Neural cell (in vitro differentiated cells): ENCODE measurements at regions not wholly inside any gene's neighbourhood (a gene's known extent, or its start where the extent isn't known, plus 50 kb on each side); places are given as distances from the start of the nearest gene placed in this dataset.

Experiments
- H2AFZ ChIP-seq: fragments of 200-600, 300-800 bp; sonication (generic), shearing (Covaris generic); 2 replicates; pipeline ENCODE4 v1.6.0; 2014; ENCODE audit warnings: low read depth, mild to moderate bottlenecking, antibody characterized with exemption, low read length, moderate library complexity
- H3F3A ChIP-seq: fragments of 200-600 bp; shearing (Covaris generic); 2 replicates; pipeline ENCODE4 v1.6.1; 2016; ENCODE audit warnings: mild to moderate bottlenecking, moderate library complexity, mixed read lengths, antibody characterized with exemption, low read length; ENCODE audit not compliant: insufficient read depth, poor library complexity, severe bottlenecking
- H3K27ac ChIP-seq: fragments of 200-600, 300-800 bp; sonication (generic), shearing (Covaris generic); 2 replicates; pipeline ENCODE4 v1.5.1; 2014; ENCODE audit warnings: mild to moderate bottlenecking, low read length, moderate library complexity
- H3K27me3 ChIP-seq: fragments of 300-800, 200-600 bp; sonication (generic), shearing (Covaris generic); 2 replicates; pipeline ENCODE4 v1.6.0; 2014; ENCODE audit warnings: mild to moderate bottlenecking, low read depth, low read length, moderate library complexity; ENCODE audit not compliant: insufficient read depth
- H3K36me3 ChIP-seq: fragments of 300-800, 200-600 bp; sonication (generic), shearing (Covaris generic); 2 replicates; pipeline ENCODE4 v1.5.1; 2014; ENCODE audit warnings: mild to moderate bottlenecking, antibody characterized with exemption, low read length, moderate library complexity; ENCODE audit not compliant: insufficient read depth
- H3K4me2 ChIP-seq: fragments of 300-800, 200-600 bp; sonication (generic), shearing (Covaris generic); 2 replicates; pipeline ENCODE4 v1.6.0; 2014; ENCODE audit warnings: mild to moderate bottlenecking, low read length
- H3K4me3 ChIP-seq: fragments of 300-800, 200-600 bp; sonication (generic), shearing (Covaris generic); 2 replicates; pipeline ENCODE4 v1.5.1; 2014; ENCODE audit warnings: mild to moderate bottlenecking, low read length, moderate library complexity
- H3K79me2 ChIP-seq: fragments of 200-600 bp; shearing (Covaris generic); replicated peaks from 2 replicates; pipeline ENCODE4 v1.6.0; 2014; ENCODE audit warnings: mild to moderate bottlenecking, low read length, moderate library complexity; ENCODE audit not compliant: insufficient read depth
- H3K9ac ChIP-seq: fragments of 300-800, 200-600 bp; sonication (generic), shearing (Covaris generic); 2 replicates; pipeline ENCODE4 v1.6.1; 2016; ENCODE audit warnings: mild to moderate bottlenecking, low read length, mixed read lengths
- H3K9me2 ChIP-seq: fragments of 200-600 bp; shearing (Covaris generic); 2 replicates; pipeline ENCODE4 v1.6.1; 2016; ENCODE audit warnings: mild to moderate bottlenecking, low read length, mixed read lengths; ENCODE audit not compliant: insufficient read depth
- H3K9me3 ChIP-seq: fragments of 200-600, 300-800 bp; sonication (generic), shearing (Covaris generic); 2 replicates; pipeline ENCODE4 v1.6.1; 2016; ENCODE audit warnings: mild to moderate bottlenecking, mixed run types, low read length, moderate library complexity, mixed read lengths
- H4K20me1 ChIP-seq: fragments of 200-600 bp; shearing (Covaris generic); 2 replicates; pipeline ENCODE4 v1.6.1; 2016; ENCODE audit warnings: mild to moderate bottlenecking, mixed run types; ENCODE audit not compliant: insufficient read depth
- CTCF ChIP-seq: fragments of 450-650 bp; IDR thresholded peaks from 2 replicates; pipeline ENCODE4 v1.5.1; 2014; ENCODE audit warnings: antibody characterized with exemption, mild to moderate bottlenecking, moderate library complexity; ENCODE audit not compliant: poor library complexity, severe bottlenecking
- EP300 ChIP-seq: fragments of 450-650 bp; conservative IDR thresholded peaks from 2 replicates; pipeline ENCODE4 v1.6.1; 2014; ENCODE audit warnings: antibody characterized with exemption, mild to moderate bottlenecking, moderate library complexity; ENCODE audit not compliant: poor library complexity, severe bottlenecking
- EZH2 ChIP-seq: fragments of 200-600, 300-800 bp; shearing (Covaris generic), sonication (generic); IDR thresholded peaks from 2 replicates; pipeline ENCODE4 v1.6.1; 2014; ENCODE audit warnings: antibody characterized with exemption, low read length, borderline replicate concordance, mild to moderate bottlenecking; ENCODE audit not compliant: insufficient read depth, poor library complexity, severe bottlenecking
- MXI1 ChIP-seq: fragments of 450-650 bp; conservative IDR thresholded peaks from 2 replicates; pipeline ENCODE4 v1.6.1; 2014; ENCODE audit warnings: antibody characterized with exemption, mild to moderate bottlenecking; ENCODE audit not compliant: poor library complexity, severe bottlenecking
- POLR2AphosphoS5 ChIP-seq: IDR thresholded peaks from 2 replicates; pipeline ENCODE4 v1.6.1; 2012
- RAD21 ChIP-seq: fragments of 450-650 bp; conservative IDR thresholded peaks from 2 replicates; pipeline ENCODE4 v1.6.1; 2014; ENCODE audit warnings: antibody characterized with exemption, mild to moderate bottlenecking, moderate library complexity
- REST ChIP-seq: IDR thresholded peaks from 2 replicates; pipeline ENCODE4 v1.6.1; 2012; ENCODE audit warnings: borderline replicate concordance
- SMC3 ChIP-seq: fragments of 450-650 bp; conservative IDR thresholded peaks from 2 replicates; pipeline ENCODE4 v1.6.1; 2014; ENCODE audit warnings: antibody characterized with exemption, mild to moderate bottlenecking, moderate library complexity; ENCODE audit not compliant: poor library complexity
- TAF1 ChIP-seq: IDR thresholded peaks from 2 replicates; pipeline ENCODE4 v1.6.1; 2012; ENCODE audit warnings: low read depth

- no peaks in the 10 kb centered on the region for H3K36me3 ChIP-seq
- TF ChIP-seq REST: no peak
- TF ChIP-seq TAF1: no peak
- no peak for TF ChIP-seq POLR2AphosphoS5
- TF ChIP-seq SMC3: no peak
- H3K27me3 ChIP-seq: no peaks in the 10 kb centered on the region
- no peak overlapping the region for H3K4me2 ChIP-seq
- no peak overlapping the region for H3K27ac ChIP-seq
- no peak overlapping the region for H3K9ac ChIP-seq
- H3F3A ChIP-seq: no peaks in the 10 kb centered on the region
- H3K79me2 ChIP-seq: no peaks in the 10 kb centered on the region
- H3K4me3 ChIP-seq: no peak overlapping the region
- no peaks in the 10 kb centered on the region for H3K9me2 ChIP-seq
- H4K20me1 ChIP-seq: no peaks in the 10 kb centered on the region
- H2AFZ ChIP-seq: no peak overlapping the region
- no peaks in the 10 kb centered on the region for H3K9me3 ChIP-seq
These were observed 244.8 kb upstream of the GALNT17 start for GRCh38 chr7:70887186-70887585.

- Histone ChIP-seq H3K4me2 (no peak overlapping the region), H3K9ac (no peak overlapping the region), H2AFZ (no peak overlapping the region), H3K27me3 (no peaks in the 10 kb centered on the region), H4K20me1 (no peaks in the 10 kb centered on the region), H3K36me3 (no peaks in the 10 kb centered on the region), H3K4me3 (no peak overlapping the region), H3K79me2 (no peaks in the 10 kb centered on the region), H3K27ac (no peak overlapping the region), H3K9me2 (no peaks in the 10 kb centered on the region), H3K9me3 (no peaks in the 10 kb centered on the region), H3F3A (no peaks in the 10 kb centered on the region)
- TF ChIP-seq MXI1 (no peak), CTCF (no peak), REST (no peak), SMC3 (no peak), EZH2 (no peak), POLR2AphosphoS5 (no peak), TAF1 (no peak), EP300 (no peak), RAD21 (no peak)
These were observed 241.6 kb upstream of the GALNT17 start for GRCh38 chr7:70890147-70890969.
